Cardiac muscle cell (in vitro differentiated cells and primary cell): ENCODE measurements at regions not wholly inside any gene's neighbourhood (a gene's known extent, or its start where the extent isn't known, plus 50 kb on each side); places are given as distances from the start of the nearest gene placed in this dataset.

Experiments
- DNase-seq, 2 donors: peaks; one replicate each; pipeline versions ENCODE4 v3.0.0 to v3.0.0-alpha.2; 2010 to 2017; ENCODE audit warnings: low read depth in 1 of 2, low spot score in 1 of 2
- H3K27ac ChIP-seq: fragments of 200-600 bp; sonication (generic); 2 replicates; pipeline ENCODE4 v1.5.1; 2016
- H3K27me3 ChIP-seq: fragments of 200-600 bp; sonication (generic); 2 replicates; pipeline ENCODE4 v1.6.0; 2016; ENCODE audit warnings: control low read depth
- H3K36me3 ChIP-seq: fragments of 200-600 bp; sonication (generic); 2 replicates; pipeline ENCODE4 v1.5.1; 2016; ENCODE audit warnings: control low read depth
- H3K4me1 ChIP-seq: fragments of 200-600 bp; sonication (generic); 2 replicates; pipeline ENCODE4 v1.8.1; 2017; ENCODE audit warnings: low read depth, mild to moderate bottlenecking, mixed run types
- H3K4me3 ChIP-seq: fragments of 200-600 bp; sonication (generic); 2 replicates; pipeline ENCODE4 v1.5.1; 2016; ENCODE audit warnings: mild to moderate bottlenecking
- H3K9me3 ChIP-seq: fragments of 200-600 bp; sonication (generic); 2 replicates; pipeline ENCODE4 v1.5.1; 2017; ENCODE audit warnings: low read depth, mild to moderate bottlenecking, control low read depth
- TF ChIP-seq, protein P1 (sequence below): IDR thresholded peaks from 2 replicates; pipeline ENCODE4 v1.5.1; 2012; ENCODE audit warnings: low read depth, mild to moderate bottlenecking, low read length

GRCh38 chr2:136234261-136234660, 116.3 kb upstream of the CXCR4 start:
- H3K27ac ChIP-seq = no peak overlapping the region
- H3K4me3 ChIP-seq = no peak overlapping the region
- TF ChIP-seq, protein P1, sequence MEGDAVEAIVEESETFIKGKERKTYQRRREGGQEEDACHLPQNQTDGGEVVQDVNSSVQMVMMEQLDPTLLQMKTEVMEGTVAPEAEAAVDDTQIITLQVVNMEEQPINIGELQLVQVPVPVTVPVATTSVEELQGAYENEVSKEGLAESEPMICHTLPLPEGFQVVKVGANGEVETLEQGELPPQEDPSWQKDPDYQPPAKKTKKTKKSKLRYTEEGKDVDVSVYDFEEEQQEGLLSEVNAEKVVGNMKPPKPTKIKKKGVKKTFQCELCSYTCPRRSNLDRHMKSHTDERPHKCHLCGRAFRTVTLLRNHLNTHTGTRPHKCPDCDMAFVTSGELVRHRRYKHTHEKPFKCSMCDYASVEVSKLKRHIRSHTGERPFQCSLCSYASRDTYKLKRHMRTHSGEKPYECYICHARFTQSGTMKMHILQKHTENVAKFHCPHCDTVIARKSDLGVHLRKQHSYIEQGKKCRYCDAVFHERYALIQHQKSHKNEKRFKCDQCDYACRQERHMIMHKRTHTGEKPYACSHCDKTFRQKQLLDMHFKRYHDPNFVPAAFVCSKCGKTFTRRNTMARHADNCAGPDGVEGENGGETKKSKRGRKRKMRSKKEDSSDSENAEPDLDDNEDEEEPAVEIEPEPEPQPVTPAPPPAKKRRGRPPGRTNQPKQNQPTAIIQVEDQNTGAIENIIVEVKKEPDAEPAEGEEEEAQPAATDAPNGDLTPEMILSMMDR = no peak
- H3K36me3 ChIP-seq = no peaks in the 10 kb centered on the region
- H3K4me1 ChIP-seq = peaks cover 4% of the 10 kb centered on the region
- H3K27me3 ChIP-seq = no peaks in the 10 kb centered on the region
- no peak for DNase-seq
- no peaks in the 10 kb centered on the region for H3K9me3 ChIP-seq

DNA sequence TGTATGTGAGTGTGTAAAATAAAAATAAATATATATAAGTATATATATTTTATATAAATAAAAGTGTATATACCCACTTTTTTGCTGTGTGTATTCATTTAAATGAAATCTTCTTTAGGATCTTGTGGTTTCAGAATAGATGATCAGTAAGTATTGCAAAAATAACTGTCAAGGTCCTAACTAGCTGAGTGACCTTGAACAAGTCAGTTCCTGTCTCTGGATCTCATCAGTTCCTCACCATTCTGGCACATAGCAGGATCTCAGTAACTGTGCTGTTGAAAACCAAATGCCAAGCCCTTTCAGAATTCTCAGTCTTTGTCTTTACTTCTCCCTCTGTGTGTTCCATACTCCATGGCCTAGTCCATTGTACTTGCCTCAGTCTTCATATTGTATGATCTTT, 115.3 kb upstream of the CXCR4 start:
- H3K27me3 ChIP-seq = no peaks in the 10 kb centered on the region
- TF ChIP-seq, protein P1 = no peak
- H3K9me3 ChIP-seq = no peaks in the 10 kb centered on the region
- no peak overlapping the region for H3K27ac ChIP-seq
- no peak for DNase-seq
- H3K4me1 ChIP-seq = peaks cover 4% of the 10 kb centered on the region
- H3K36me3 ChIP-seq = no peaks in the 10 kb centered on the region
- no peak overlapping the region for H3K4me3 ChIP-seq

DNA sequence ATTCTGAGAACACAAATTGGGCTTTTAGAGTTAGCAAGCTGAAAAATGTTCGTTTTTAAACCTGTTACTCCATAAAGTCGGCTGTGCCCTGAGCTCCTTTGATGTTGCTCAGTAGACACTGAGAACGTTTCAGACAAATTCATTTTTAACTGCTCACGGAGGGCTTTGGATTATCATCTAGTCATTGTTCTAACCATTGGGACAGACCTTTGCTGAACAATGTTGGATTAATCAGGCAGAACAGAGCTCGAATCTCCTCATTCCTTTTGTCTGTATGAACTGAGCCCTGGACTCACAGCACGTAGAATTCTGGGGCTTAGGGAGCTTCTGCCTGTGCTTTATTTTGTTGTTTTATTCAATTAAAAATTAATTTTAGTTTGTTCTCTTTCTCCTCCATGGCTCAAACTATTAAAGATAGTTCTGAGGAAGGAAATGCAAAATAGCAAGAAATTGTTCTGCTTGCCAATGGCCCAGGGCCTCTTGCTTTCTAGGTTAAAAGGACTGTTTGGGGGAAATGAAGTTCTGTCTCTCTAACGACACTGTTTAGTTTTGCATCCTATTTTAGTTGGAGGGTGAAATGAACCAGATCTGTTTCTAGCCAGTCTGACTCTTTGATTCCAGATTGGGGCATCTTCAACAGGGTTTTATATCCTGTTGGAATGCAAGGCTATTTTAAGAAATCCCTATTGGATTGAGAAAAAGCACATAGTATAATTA, 114.7 kb upstream of the CXCR4 start:
- peaks cover 4% of the 10 kb centered on the region for H3K4me1 ChIP-seq
- no peak overlapping the region for H3K27ac ChIP-seq
- H3K27me3 ChIP-seq = no peaks in the 10 kb centered on the region
- H3K9me3 ChIP-seq = no peaks in the 10 kb centered on the region
- no peak overlapping the region for H3K4me3 ChIP-seq
- DNase-seq = no peak
- TF ChIP-seq, protein P1 = no peak
- no peaks in the 10 kb centered on the region for H3K36me3 ChIP-seq

DNA sequence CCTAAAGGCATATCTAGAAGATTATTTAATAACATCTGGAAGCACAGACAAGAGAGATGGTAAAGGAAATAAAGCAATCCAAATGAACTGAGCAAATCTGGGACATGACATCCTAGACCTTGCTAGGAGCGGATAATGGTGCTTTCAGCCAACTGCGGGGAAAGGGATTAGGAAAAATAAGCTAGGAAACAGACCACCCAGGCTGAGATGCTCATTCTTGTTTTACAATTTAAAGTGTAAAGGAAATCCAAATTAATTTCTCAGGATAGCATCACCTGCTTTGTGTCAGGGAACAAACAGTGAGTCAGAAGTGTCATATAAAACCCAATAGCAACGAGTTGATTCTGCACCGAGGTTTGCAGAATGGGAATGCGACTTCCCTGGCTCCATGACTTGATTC, 112.5 kb upstream of the CXCR4 start:
- TF ChIP-seq, protein P1 = no peak
- no peak overlapping the region for H3K4me3 ChIP-seq
- no peaks in the 10 kb centered on the region for H3K9me3 ChIP-seq
- no peak for DNase-seq
- no peaks in the 10 kb centered on the region for H3K36me3 ChIP-seq
- peaks cover 4% of the 10 kb centered on the region for H3K4me1 ChIP-seq
- no peak overlapping the region for H3K27ac ChIP-seq
- no peaks in the 10 kb centered on the region for H3K27me3 ChIP-seq

DNA sequence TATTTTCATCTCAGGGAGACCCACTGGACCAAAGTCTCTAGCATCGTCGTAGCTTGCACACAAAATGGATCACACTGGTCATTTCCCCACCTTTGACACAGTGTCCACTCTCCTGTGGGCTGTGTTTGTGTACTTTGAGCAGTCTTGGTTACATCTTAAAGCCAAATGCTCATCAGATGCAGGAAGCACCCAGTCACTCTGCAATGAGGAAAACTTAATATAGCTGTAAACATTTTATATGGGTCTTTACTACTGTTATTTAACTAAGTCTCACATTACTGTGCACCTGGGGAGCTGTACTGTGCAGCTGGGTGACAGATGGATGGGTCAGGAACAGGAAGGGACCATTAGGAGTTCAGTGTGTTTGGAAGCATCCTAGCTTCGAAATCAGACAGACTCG, 109.0 kb upstream of the CXCR4 start:
- TF ChIP-seq, protein P1 = no peak
- H3K4me3 ChIP-seq = no peak overlapping the region
- no peak for DNase-seq
- no peaks in the 10 kb centered on the region for H3K36me3 ChIP-seq
- H3K27me3 ChIP-seq = no peaks in the 10 kb centered on the region
- no peak overlapping the region for H3K27ac ChIP-seq
- H3K9me3 ChIP-seq = no peaks in the 10 kb centered on the region
- no peaks in the 10 kb centered on the region for H3K4me1 ChIP-seq
